SK-N-SH (cell line): ENCODE measurements at regions not wholly inside any gene's neighbourhood (a gene's known extent, or its start where the extent isn't known, plus 50 kb on each side); places are given as distances from the start of the nearest gene placed in this dataset.

Experiments used
- CTCF ChIA-PET: fragments of 300-600, 350-600 bp; formaldehyde crosslinking; extraction: SDS; loops from one replicate; lab custom pipeline; 2021; lab: Yijun Ruan, JAX
- POLR2A ChIA-PET: fragments of 350-600 bp; sonication (Branson Sonifier 250); formaldehyde crosslinking; extraction: SDS; loops from one replicate; lab custom pipeline; 2020; ENCODE audit warnings: antibody characterized with exemption, inconsistent platforms; lab: Yijun Ruan, JAX
- DNase-seq: peaks from one replicate; pipeline ENCODE4 v3.0.0; 2012
- H2AFZ ChIP-seq: fragments of 200-600 bp; sonication (generic); 2 replicates; pipeline ENCODE4 v1.8.1; 2016; ENCODE audit warnings: antibody characterized with exemption, mild to moderate bottlenecking, low read depth
- H3F3A ChIP-seq: fragments of 200-600 bp; sonication (generic); replicated peaks from 2 replicates; pipeline ENCODE3; 2016; ENCODE audit warnings: antibody characterized with exemption, mild to moderate bottlenecking; ENCODE audit not compliant: insufficient read depth
- H3K27ac ChIP-seq, 2 experiments: fragments of 200-500 bp in 1 of 2; fragments of 200-600 bp in 1 of 2; sonication (Bioruptor generic) in 1 of 2; sonication (generic), shearing (Covaris generic) in 1 of 2; 2 replicates each; pipeline versions ENCODE4 v1.5.1 to v1.6.1; 2014 to 2016; ENCODE audit warnings: low read depth in 2 of 2, inconsistent platforms in 1 of 2, low read length in 1 of 2, mild to moderate bottlenecking in 1 of 2, mixed read lengths in 1 of 2
- H3K27me3 ChIP-seq: fragments of 200-600 bp; sonication (generic), shearing (Covaris generic); 2 replicates; pipeline ENCODE4 v1.6.1; 2016; ENCODE audit warnings: mixed run types; ENCODE audit not compliant: insufficient read depth
- H3K36me3 ChIP-seq, 2 experiments: fragments of 200-500 bp in 1 of 2; fragments of 200-600 bp in 1 of 2; sonication (Bioruptor generic) in 1 of 2; sonication (generic) in 1 of 2; replicated peaks in 1 of 2; 2 replicates each; pipeline versions ENCODE3 to v1.5.1; 2014 to 2016; ENCODE audit warnings: low read length in 1 of 2, mild to moderate bottlenecking in 1 of 2; ENCODE audit not compliant: insufficient read depth in 2 of 2, control insufficient read depth in 1 of 2
- H3K4me1 ChIP-seq, 2 experiments: fragments of 200-500 bp in 1 of 2; fragments of 200-600 bp in 1 of 2; sonication (Bioruptor generic) in 1 of 2; sonication (generic), shearing (Covaris generic) in 1 of 2; 2 replicates each; pipeline versions ENCODE4 v1.5.1 to v1.6.1; 2014 to 2016; ENCODE audit warnings: low read depth in 1 of 2, low read length in 1 of 2, mixed run types in 1 of 2; ENCODE audit not compliant: insufficient read depth in 2 of 2, control insufficient read depth in 1 of 2
- H3K4me2 ChIP-seq: fragments of 200-600 bp; sonication (generic), shearing (Covaris generic); 2 replicates; pipeline ENCODE4 v1.6.1; 2017; ENCODE audit warnings: mixed run types
- H3K4me3 ChIP-seq, 2 experiments: fragments of 200-500 bp in 1 of 2; fragments of 200-600 bp in 1 of 2; sonication (Bioruptor generic) in 1 of 2; sonication (generic), shearing (Covaris generic) in 1 of 2; 2 replicates each; pipeline versions ENCODE4 v1.5.1 to v1.8.1; 2014 to 2016; ENCODE audit warnings: low read depth in 2 of 2, inconsistent platforms in 1 of 2, low read length in 1 of 2, mild to moderate bottlenecking in 1 of 2, mixed read lengths in 1 of 2, moderate library complexity in 1 of 2
- H3K79me2 ChIP-seq: fragments of 200-600 bp; sonication (generic); 2 replicates; pipeline ENCODE4 v1.8.1; 2017; ENCODE audit warnings: mild to moderate bottlenecking; ENCODE audit not compliant: insufficient read depth
- H3K9ac ChIP-seq: fragments of 200-600 bp; sonication (generic); 2 replicates; pipeline ENCODE4 v1.6.1; 2017; ENCODE audit warnings: mixed run types
- H3K9me2 ChIP-seq: fragments of 200-600 bp; sonication (generic); 2 replicates; pipeline ENCODE4 v1.6.1; 2017; ENCODE audit warnings: mixed run types
- H3K9me3 ChIP-seq: fragments of 200-600 bp; sonication (generic); 2 replicates; pipeline ENCODE4 v1.6.1; 2017; ENCODE audit warnings: mixed run types, mild to moderate bottlenecking, moderate library complexity
- H4K20me1 ChIP-seq: fragments of 200-600 bp; sonication (generic); 2 replicates; pipeline ENCODE4 v1.6.1; 2017; ENCODE audit warnings: mild to moderate bottlenecking, mixed run types; ENCODE audit not compliant: insufficient read depth
- CTCF ChIP-seq: fragments of 200-600 bp; sonication (generic); IDR thresholded peaks from 2 replicates; pipeline ENCODE4 v1.6.1; 2017; ENCODE audit warnings: antibody characterized with exemption, mild to moderate bottlenecking, moderate library complexity
- ELF1 ChIP-seq: IDR thresholded peaks from 2 replicates; pipeline ENCODE4 v1.4.0; 2012
- EZH2phosphoT487 ChIP-seq: fragments of 200-600 bp; sonication (generic); IDR thresholded peaks from 2 replicates; pipeline ENCODE4 v1.6.1; 2017; ENCODE audit warnings: low read depth, mixed run types, mild to moderate bottlenecking, antibody characterized with exemption, moderate library complexity, borderline replicate concordance
- GABPA ChIP-seq: IDR thresholded peaks from 2 replicates; pipeline ENCODE4 v1.4.0; 2012; ENCODE audit warnings: low read depth, mild to moderate bottlenecking
- GATA2 ChIP-seq: sonication (generic); formaldehyde crosslinking; IDR thresholded peaks from 2 replicates; pipeline ENCODE4 v1.5.0; 2020; ENCODE audit warnings: mild to moderate bottlenecking, missing genetic modification reagents
- IRF3 ChIP-seq: fragments of 150-350 bp; IDR thresholded peaks from 2 replicates; pipeline ENCODE4 v1.6.1; 2016; ENCODE audit warnings: mild to moderate bottlenecking, low read depth, low read length
- JUND ChIP-seq: IDR thresholded peaks from 2 replicates; pipeline ENCODE4 v1.4.0; 2012
- MAX ChIP-seq: IDR thresholded peaks from 2 replicates; pipeline ENCODE4 v1.4.0; 2012; ENCODE audit warnings: low read depth
- POLR2AphosphoS5 ChIP-seq: IDR thresholded peaks from 2 replicates; pipeline ENCODE4 v1.6.1; 2012; ENCODE audit warnings: low read depth, low read length
- RAD21 ChIP-seq: IDR thresholded peaks from 2 replicates; pipeline ENCODE4 v1.6.1; 2012; ENCODE audit warnings: mild to moderate bottlenecking, low read length
- REST ChIP-seq: IDR thresholded peaks from 2 replicates; pipeline ENCODE4 v1.6.1; 2012; ENCODE audit warnings: mild to moderate bottlenecking, low read depth, low read length, moderate library complexity
- RFX5 ChIP-seq: IDR thresholded peaks from 2 replicates; pipeline ENCODE4 v1.6.1; 2012; ENCODE audit warnings: mild to moderate bottlenecking, improper control_type of control experiment, low read length
- RXRA ChIP-seq: IDR thresholded peaks from 2 replicates; pipeline ENCODE4 v1.4.0; 2012; ENCODE audit warnings: low read depth, mild to moderate bottlenecking, borderline replicate concordance
- YY1 ChIP-seq: IDR thresholded peaks from 2 replicates; pipeline ENCODE4 v1.4.0; 2012; ENCODE audit warnings: low read depth, mild to moderate bottlenecking
- WGBS: methylation state at CpG from one replicate; pipeline ENCODE4 v1.1.6; 2017; ENCODE audit warnings: low lambda C conversion rate; 5-methylcytosine and 5-hydroxymethylcytosine counted together

GRCh38 chr7:12066004-12066403 is 145.1 kb upstream of the TMEM106B start:
- CTCF ChIA-PET: interaction anchor here (1.0 to 8.3 kb wide), 7 partner anchors 10 to 323 kb away, joined by 3 to 52 read pairs (median 5); no protein-coding TSS in a partner anchor
- Histone ChIP-seq H2AFZ (no peak overlapping the region), H3K36me3 (no peaks in the 10 kb centered on the region), H3K27me3 (no peaks in the 10 kb centered on the region), H3F3A (no peaks in the 10 kb centered on the region), H3K4me2 (no peak overlapping the region), H3K4me1 (peaks cover 0 to 4% of the 10 kb centered on the region in 2 experiments; a peak in 2 of 4 replicates), H3K9me3 (no peaks in the 10 kb centered on the region), H3K4me3 (no peak overlapping the region), H3K79me2 (no peaks in the 10 kb centered on the region), H3K9me2 (no peaks in the 10 kb centered on the region), H3K27ac (no peak overlapping the region), H3K9ac (no peak overlapping the region), H4K20me1 (no peaks in the 10 kb centered on the region)
- POLR2A ChIA-PET: no interaction called here
- TF ChIP-seq CTCF (no peak), MAX (no peak), ELF1 (no peak), YY1 (no peak), RAD21 (no peak), EZH2phosphoT487 (no peak), GABPA (no peak), POLR2AphosphoS5 (no peak), IRF3 (no peak), JUND (no peak), GATA2 (CRISPR knock-in tag) (no peak), RFX5 (no peak), RXRA (no peak), REST (no peak)
- WGBS: 70% methylated on average over 4 of the region's 4 CpGs
- no peak for DNase-seq
